ENCODE measurements at regions not wholly inside any gene's neighbourhood (a gene's known extent, or its start where the extent isn't known, plus 50 kb on each side); places are given as distances from the start of the nearest gene placed in this dataset.

- Histone ChIP-seq H3K4me1 (ENCODE audit: insufficient read depth, low read length) (no peaks in the 10 kb centered on the region), H3K27me3 (ENCODE audit: insufficient read depth, low read length, poor library complexity) (no peaks in the 10 kb centered on the region), H3K9me3 (ENCODE audit: insufficient read depth, low read length, severe bottlenecking) (no peaks in the 10 kb centered on the region), H3K79me2 (ENCODE audit: insufficient read depth, low read length) (no peaks in the 10 kb centered on the region), H3K36me3 (ENCODE audit: insufficient read depth, low read length) (no peaks in the 10 kb centered on the region), H3K4me3 (ENCODE audit: low read depth in 1 of 2, low read length in 2 of 2) (no peak overlapping the region), H4K20me1 (ENCODE audit: insufficient read depth, low read length) (no peaks in the 10 kb centered on the region), H2AFZ (ENCODE audit: low read depth, low read length) (no peak overlapping the region), H3K9ac (ENCODE audit: low read depth, low read length) (no peak overlapping the region), H3K4me2 (ENCODE audit: insufficient read depth, low read length) (no peak overlapping the region), H3K27ac (ENCODE audit: low read length) (no peak overlapping the region)
- ATAC-seq (ENCODE audit: insufficient read depth, low read depth) (no peak), DNase-seq (no peak)
- TF ChIP-seq EZH2 (IDR thresholded peaks at IDR 0.05; ENCODE audit: borderline replicate concordance, low read depth, low read length, severe bottlenecking) (no peak), CTCF (IDR thresholded peaks at IDR 0.05; ENCODE audit: borderline replicate concordance, extremely low read depth, low read length, poor library complexity, severe bottlenecking) (no peak)
Measured at GRCh38 chr7:33778195-33778594, 127.1 kb upstream of the BMPER start.

- ATAC-seq (ENCODE audit: insufficient read depth, low read depth) (no peak), DNase-seq (no peak)
- no peak for TF ChIP-seq EZH2 (IDR thresholded peaks at IDR 0.05; ENCODE audit: borderline replicate concordance, low read depth, low read length, severe bottlenecking)
- TF ChIP-seq CTCF (IDR thresholded peaks at IDR 0.05; ENCODE audit: borderline replicate concordance, extremely low read depth, low read length, poor library complexity, severe bottlenecking), result no peak
- Histone ChIP-seq H2AFZ (ENCODE audit: low read depth, low read length) (no peak overlapping the region), H3K4me1 (ENCODE audit: insufficient read depth, low read length) (no peaks in the 10 kb centered on the region), H3K27ac (ENCODE audit: low read length) (no peak overlapping the region), H3K79me2 (ENCODE audit: insufficient read depth, low read length) (no peaks in the 10 kb centered on the region), H3K27me3 (ENCODE audit: insufficient read depth, low read length, poor library complexity) (no peaks in the 10 kb centered on the region), H3K9me3 (ENCODE audit: insufficient read depth, low read length, severe bottlenecking) (no peaks in the 10 kb centered on the region), H3K4me2 (ENCODE audit: insufficient read depth, low read length) (no peak overlapping the region), H4K20me1 (ENCODE audit: insufficient read depth, low read length) (no peaks in the 10 kb centered on the region), H3K36me3 (ENCODE audit: insufficient read depth, low read length) (no peaks in the 10 kb centered on the region), H3K4me3 (ENCODE audit: low read depth in 1 of 2, low read length in 2 of 2) (no peak overlapping the region), H3K9ac (ENCODE audit: low read depth, low read length) (no peak overlapping the region)
Measured at GRCh38 chr7:33779216-33779615, 126.1 kb upstream of the BMPER start.

- no peaks in the 10 kb centered on the region for H3K79me2 ChIP-seq (ENCODE audit: insufficient read depth, low read length)
- no peak overlapping the region for H2AFZ ChIP-seq (ENCODE audit: low read depth, low read length)
- no peak overlapping the region for H3K27ac ChIP-seq (ENCODE audit: low read length)
- no peaks in the 10 kb centered on the region for H3K27me3 ChIP-seq (ENCODE audit: insufficient read depth, low read length, poor library complexity)
- H4K20me1 ChIP-seq (ENCODE audit: insufficient read depth, low read length), result no peaks in the 10 kb centered on the region
- H3K9me3 ChIP-seq (ENCODE audit: insufficient read depth, low read length, severe bottlenecking), result no peaks in the 10 kb centered on the region
- TF ChIP-seq EZH2 (IDR thresholded peaks at IDR 0.05; ENCODE audit: borderline replicate concordance, low read depth, low read length, severe bottlenecking) (no peak), CTCF (IDR thresholded peaks at IDR 0.05; ENCODE audit: borderline replicate concordance, extremely low read depth, low read length, poor library complexity, severe bottlenecking) (no peak)
- H3K4me2 ChIP-seq (ENCODE audit: insufficient read depth, low read length), result no peak overlapping the region
- DNase-seq (no peak), ATAC-seq (ENCODE audit: insufficient read depth, low read depth) (no peak)
- no peak overlapping the region for H3K9ac ChIP-seq (ENCODE audit: low read depth, low read length)
- H3K4me1 ChIP-seq (ENCODE audit: insufficient read depth, low read length), result no peaks in the 10 kb centered on the region
- no peaks in the 10 kb centered on the region for H3K36me3 ChIP-seq (ENCODE audit: insufficient read depth, low read length)
- H3K4me3 ChIP-seq (ENCODE audit: low read depth in 1 of 2, low read length in 2 of 2), result no peak overlapping the region
Measured at GRCh38 chr7:33781167-33781566, 124.2 kb upstream of the BMPER start.

GRCh38 chr7:33781796-33782195, 123.5 kb upstream of the BMPER start:
- H4K20me1 ChIP-seq (ENCODE audit: insufficient read depth, low read length), result no peaks in the 10 kb centered on the region
- no peak overlapping the region for H3K9ac ChIP-seq (ENCODE audit: low read depth, low read length)
- no peaks in the 10 kb centered on the region for H3K27me3 ChIP-seq (ENCODE audit: insufficient read depth, low read length, poor library complexity)
- H3K79me2 ChIP-seq (ENCODE audit: insufficient read depth, low read length), result no peaks in the 10 kb centered on the region
- H3K4me2 ChIP-seq (ENCODE audit: insufficient read depth, low read length), result no peak overlapping the region
- H2AFZ ChIP-seq (ENCODE audit: low read depth, low read length), result no peak overlapping the region
- H3K4me3 ChIP-seq (ENCODE audit: low read depth in 1 of 2, low read length in 2 of 2), result no peak overlapping the region
- no peak overlapping the region for H3K27ac ChIP-seq (ENCODE audit: low read length)
- DNase-seq (no peak), ATAC-seq (ENCODE audit: insufficient read depth, low read depth) (no peak)
- TF ChIP-seq CTCF (IDR thresholded peaks at IDR 0.05; ENCODE audit: borderline replicate concordance, extremely low read depth, low read length, poor library complexity, severe bottlenecking), result no peak
- TF ChIP-seq EZH2 (IDR thresholded peaks at IDR 0.05; ENCODE audit: borderline replicate concordance, low read depth, low read length, severe bottlenecking), result no peak
- no peaks in the 10 kb centered on the region for H3K4me1 ChIP-seq (ENCODE audit: insufficient read depth, low read length)
- H3K36me3 ChIP-seq (ENCODE audit: insufficient read depth, low read length), result no peaks in the 10 kb centered on the region
- H3K9me3 ChIP-seq (ENCODE audit: insufficient read depth, low read length, severe bottlenecking), result no peaks in the 10 kb centered on the region
